T-helper 2 cell treated with Interferon-gamma antibody and Interleukin-4, amounts not matched to agents 5 μg/mL and 100 μg/mL, for 36 hours (primary cell): ENCODE measurements at regions not wholly inside any gene's neighbourhood (a gene's known extent, or its start where the extent isn't known, plus 50 kb on each side); places are given as distances from the start of the nearest gene placed in this dataset.

Experiments used
- DNase-seq: peaks from one replicate; pipeline ENCODE4 v3.0.0; 2021; ENCODE audit warnings: low spot score
- H3K27ac Mint-ChIP-seq: one replicate; pipeline ENCODE4 v1.8.0; 2021; ENCODE audit warnings: mild to moderate bottlenecking, mixed read lengths
- H3K27me3 Mint-ChIP-seq: one replicate; pipeline ENCODE4 v1.8.0; 2021; ENCODE audit warnings: low read depth, mixed read lengths
- H3K36me3 Mint-ChIP-seq: one replicate; pipeline ENCODE4 v1.8.0; 2021; ENCODE audit warnings: low read depth, mixed read lengths
- H3K4me1 Mint-ChIP-seq: one replicate; pipeline ENCODE4 v1.8.0; 2021; ENCODE audit warnings: low read depth, mixed read lengths
- H3K4me3 Mint-ChIP-seq: one replicate; pipeline ENCODE4 v1.8.0; 2022; ENCODE audit warnings: mild to moderate bottlenecking, moderate library complexity, mixed read lengths
- H3K9me3 Mint-ChIP-seq: one replicate; pipeline ENCODE4 v1.8.0; 2021; ENCODE audit warnings: mixed read lengths

GRCh38 chr5:100004969-100005368, 530.2 kb upstream of the FAM174A start:
- H3K36me3 Mint-ChIP-seq = no peaks in the 10 kb centered on the region
- no peak for DNase-seq
- no peak overlapping the region for H3K4me3 Mint-ChIP-seq
- H3K4me1 Mint-ChIP-seq = no peaks in the 10 kb centered on the region
- H3K27ac Mint-ChIP-seq = no peak overlapping the region
- H3K9me3 Mint-ChIP-seq = peaks cover 7% of the 10 kb centered on the region
- no peaks in the 10 kb centered on the region for H3K27me3 Mint-ChIP-seq

GRCh38 chr5:99998319-99998718, 536.9 kb upstream of the FAM174A start:
- Mint-ChIP-seq H3K27me3 (no peaks in the 10 kb centered on the region), H3K36me3 (no peaks in the 10 kb centered on the region), H3K27ac (no peak overlapping the region), H3K9me3 (peaks cover 7% of the 10 kb centered on the region), H3K4me3 (no peak overlapping the region), H3K4me1 (no peaks in the 10 kb centered on the region)
- DNase-seq = no peak

- no peaks in the 10 kb centered on the region for H3K27me3 Mint-ChIP-seq
- H3K4me3 Mint-ChIP-seq = no peak overlapping the region
- no peaks in the 10 kb centered on the region for H3K9me3 Mint-ChIP-seq
- H3K36me3 Mint-ChIP-seq = no peaks in the 10 kb centered on the region
- no peak overlapping the region for H3K27ac Mint-ChIP-seq
- H3K4me1 Mint-ChIP-seq = no peaks in the 10 kb centered on the region
- no peak for DNase-seq
Observed at GRCh38 chr5:99995407-99995806, 539.8 kb upstream of the FAM174A start.

GRCh38 chr5:99973779-99974178, 561.4 kb upstream of the FAM174A start:
- Mint-ChIP-seq H3K27ac (no peak overlapping the region), H3K36me3 (no peaks in the 10 kb centered on the region), H3K27me3 (no peaks in the 10 kb centered on the region), H3K9me3 (no peaks in the 10 kb centered on the region), H3K4me3 (no peak overlapping the region), H3K4me1 (no peaks in the 10 kb centered on the region)
- no peak for DNase-seq

GRCh38 chr5:99955962-99956361, 579.2 kb upstream of the FAM174A start:
- no peak for DNase-seq
- H3K4me1 Mint-ChIP-seq = no peaks in the 10 kb centered on the region
- H3K27ac Mint-ChIP-seq = no peak overlapping the region
- H3K9me3 Mint-ChIP-seq = no peaks in the 10 kb centered on the region
- no peak overlapping the region for H3K4me3 Mint-ChIP-seq
- H3K36me3 Mint-ChIP-seq = no peaks in the 10 kb centered on the region
- H3K27me3 Mint-ChIP-seq = no peaks in the 10 kb centered on the region

- Mint-ChIP-seq H3K4me3 (no peak overlapping the region), H3K27ac (no peak overlapping the region), H3K27me3 (no peaks in the 10 kb centered on the region), H3K36me3 (no peaks in the 10 kb centered on the region), H3K4me1 (no peaks in the 10 kb centered on the region), H3K9me3 (no peaks in the 10 kb centered on the region)
- no peak for DNase-seq
Observed at GRCh38 chr5:99955006-99955405, 580.2 kb upstream of the FAM174A start.

GRCh38 chr5:99949969-99950524, 585.1 kb upstream of the FAM174A start:
- H3K27me3 Mint-ChIP-seq = no peaks in the 10 kb centered on the region
- no peaks in the 10 kb centered on the region for H3K9me3 Mint-ChIP-seq
- DNase-seq = no peak
- no peaks in the 10 kb centered on the region for H3K4me1 Mint-ChIP-seq
- H3K27ac Mint-ChIP-seq = no peak overlapping the region
- H3K36me3 Mint-ChIP-seq = no peaks in the 10 kb centered on the region
- H3K4me3 Mint-ChIP-seq = no peak overlapping the region

- Mint-ChIP-seq H3K36me3 (no peaks in the 10 kb centered on the region), H3K27me3 (no peaks in the 10 kb centered on the region), H3K4me1 (no peaks in the 10 kb centered on the region), H3K9me3 (no peaks in the 10 kb centered on the region), H3K27ac (no peak overlapping the region), H3K4me3 (no peak overlapping the region)
- DNase-seq = no peak
Observed at GRCh38 chr5:99949361-99949760, 585.8 kb upstream of the FAM174A start.

- Mint-ChIP-seq H3K4me1 (no peaks in the 10 kb centered on the region), H3K27me3 (no peaks in the 10 kb centered on the region), H3K36me3 (no peaks in the 10 kb centered on the region), H3K9me3 (no peaks in the 10 kb centered on the region), H3K4me3 (no peak overlapping the region), H3K27ac (no peak overlapping the region)
- DNase-seq = no peak
Observed at GRCh38 chr5:99948850-99949249, 586.3 kb upstream of the FAM174A start.

GRCh38 chr5:99945478-99946442, 589.4 kb upstream of the FAM174A start:
- Mint-ChIP-seq H3K4me1 (no peaks in the 10 kb centered on the region), H3K27ac (no peak overlapping the region), H3K4me3 (no peak overlapping the region), H3K9me3 (no peaks in the 10 kb centered on the region), H3K36me3 (no peaks in the 10 kb centered on the region), H3K27me3 (no peaks in the 10 kb centered on the region)
- no peak for DNase-seq

- no peak overlapping the region for H3K27ac Mint-ChIP-seq
- no peaks in the 10 kb centered on the region for H3K4me1 Mint-ChIP-seq
- DNase-seq = no peak
- no peaks in the 10 kb centered on the region for H3K9me3 Mint-ChIP-seq
- H3K4me3 Mint-ChIP-seq = no peak overlapping the region
- no peaks in the 10 kb centered on the region for H3K27me3 Mint-ChIP-seq
- no peaks in the 10 kb centered on the region for H3K36me3 Mint-ChIP-seq
Observed at GRCh38 chr5:99940540-99940939, 594.6 kb upstream of the FAM174A start.

GRCh38 chr5:99936911-99937310, 598.3 kb upstream of the FAM174A start:
- Mint-ChIP-seq H3K27ac (no peak overlapping the region), H3K27me3 (no peaks in the 10 kb centered on the region)

GRCh38 chr5:99929806-99930135, 605.4 kb upstream of the FAM174A start:
- Mint-ChIP-seq H3K9me3 (no peaks in the 10 kb centered on the region), H3K27ac (no peak overlapping the region), H3K4me1 (no peaks in the 10 kb centered on the region), H3K36me3 (no peaks in the 10 kb centered on the region), H3K27me3 (no peaks in the 10 kb centered on the region), H3K4me3 (no peak overlapping the region)
- no peak for DNase-seq

More at GRCh38 chr5:99936911-99937310, 598.3 kb upstream of the FAM174A start:
- Mint-ChIP-seq H3K4me3 (no peak overlapping the region), H3K4me1 (no peaks in the 10 kb centered on the region), H3K36me3 (no peaks in the 10 kb centered on the region), H3K9me3 (no peaks in the 10 kb centered on the region)
- DNase-seq = no peak

GRCh38 chr5:99929067-99929805, 605.9 kb upstream of the FAM174A start:
- no peak overlapping the region for H3K4me3 Mint-ChIP-seq
- H3K27ac Mint-ChIP-seq = no peak overlapping the region
- no peak for DNase-seq
- no peaks in the 10 kb centered on the region for H3K36me3 Mint-ChIP-seq
- H3K9me3 Mint-ChIP-seq = no peaks in the 10 kb centered on the region
- H3K4me1 Mint-ChIP-seq = no peaks in the 10 kb centered on the region
- no peaks in the 10 kb centered on the region for H3K27me3 Mint-ChIP-seq
